VCaP (cell line): ENCODE measurements at regions not wholly inside any gene's neighbourhood (a gene's known extent, or its start where the extent isn't known, plus 50 kb on each side); places are given as distances from the start of the nearest gene placed in this dataset.
"Not testable (repeated sequence)": the region's sequence is repeated elsewhere in the genome, so short reads cannot be mapped to it uniquely, and the experiment has no call there.

ENCODE experiments used
- H3K27ac ChIP-seq: fragments of 450-650 bp; 2 replicates; pipeline ENCODE4 v1.5.1; 2017
- CTCF ChIP-seq: fragments of 450-650 bp; conservative IDR thresholded peaks from 2 replicates; pipeline ENCODE4 v1.5.1; 2017; ENCODE audit warnings: mild to moderate bottlenecking, moderate library complexity

DNA sequence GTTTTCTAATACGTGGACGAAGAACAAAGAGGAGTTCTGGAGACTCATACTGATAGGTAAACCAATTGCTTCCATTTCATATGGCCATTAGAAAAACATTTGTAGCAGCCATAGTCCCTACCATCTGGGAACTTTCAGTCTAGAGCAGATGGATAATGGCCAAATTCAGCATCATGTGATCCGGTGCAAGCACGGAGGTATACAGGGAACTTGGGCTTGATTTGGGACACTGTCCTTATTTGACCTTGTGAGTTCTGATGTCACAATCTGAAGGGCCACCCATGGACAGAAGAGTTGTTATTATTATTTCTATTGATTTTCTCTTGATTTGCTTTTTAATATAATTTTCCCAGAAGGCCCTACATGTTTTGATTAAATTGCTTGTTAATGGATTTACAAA, 154.6 kb upstream of the ZNF267 start:
- no peak for TF ChIP-seq CTCF
- H3K27ac ChIP-seq = no peak overlapping the region

DNA sequence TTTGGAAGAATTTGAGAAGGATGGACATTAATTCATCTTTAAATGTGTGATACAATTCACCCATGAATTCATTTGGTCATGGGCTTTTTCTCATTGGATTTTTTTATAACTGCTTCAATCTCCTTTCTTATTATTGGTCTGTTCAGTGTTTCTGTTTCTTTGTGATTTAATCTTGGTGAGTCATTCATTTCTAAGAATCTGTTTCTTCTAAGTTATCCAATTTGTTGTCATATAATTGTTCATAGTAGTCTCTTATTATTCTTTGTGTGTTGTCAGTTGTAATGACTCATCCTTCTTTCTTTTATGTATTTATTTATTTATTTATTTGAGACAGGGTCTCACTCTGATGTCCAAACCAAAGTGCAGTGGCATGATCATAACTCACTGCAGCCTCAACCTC, 146.1 kb upstream of the ZNF267 start:
- H3K27ac ChIP-seq = no peak overlapping the region
- no peak for TF ChIP-seq CTCF

GRCh38 chr16:31734265-31734664, 139.3 kb upstream of the ZNF267 start:
- TF ChIP-seq CTCF = no peak
- H3K27ac ChIP-seq = no peak overlapping the region

GRCh38 chr16:31745098-31745497, 128.5 kb upstream of the ZNF267 start:
- not testable (repeated sequence) for H3K27ac ChIP-seq

- H3K27ac ChIP-seq = no peak overlapping the region
- no peak for TF ChIP-seq CTCF
These were observed 127.7 kb upstream of the ZNF267 start for GRCh38 chr16:31745900-31746299.

- no peak for TF ChIP-seq CTCF
- no peak overlapping the region for H3K27ac ChIP-seq
These were observed 118.5 kb upstream of the ZNF267 start for GRCh38 chr16:31754998-31755615.

DNA sequence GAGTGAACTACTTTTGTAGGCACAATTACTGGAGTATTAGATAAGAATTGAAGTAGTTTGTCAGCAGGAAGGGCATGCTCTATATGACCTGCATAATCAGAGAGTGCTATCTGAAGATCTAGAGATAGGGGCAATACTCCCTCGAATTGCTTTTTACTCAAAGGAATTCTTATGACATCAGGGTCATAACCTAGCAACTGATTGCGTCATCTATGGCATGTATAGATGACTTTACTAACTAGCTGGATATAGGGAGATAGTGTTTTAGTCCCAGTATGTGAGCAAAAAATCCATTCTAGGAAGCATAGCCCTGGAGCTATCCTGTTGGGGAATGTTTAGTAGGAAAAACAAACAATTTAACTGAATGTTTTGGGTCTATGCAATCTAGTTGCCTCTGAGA, 109.5 kb upstream of the ZNF267 start:
- no peak for TF ChIP-seq CTCF

DNA sequence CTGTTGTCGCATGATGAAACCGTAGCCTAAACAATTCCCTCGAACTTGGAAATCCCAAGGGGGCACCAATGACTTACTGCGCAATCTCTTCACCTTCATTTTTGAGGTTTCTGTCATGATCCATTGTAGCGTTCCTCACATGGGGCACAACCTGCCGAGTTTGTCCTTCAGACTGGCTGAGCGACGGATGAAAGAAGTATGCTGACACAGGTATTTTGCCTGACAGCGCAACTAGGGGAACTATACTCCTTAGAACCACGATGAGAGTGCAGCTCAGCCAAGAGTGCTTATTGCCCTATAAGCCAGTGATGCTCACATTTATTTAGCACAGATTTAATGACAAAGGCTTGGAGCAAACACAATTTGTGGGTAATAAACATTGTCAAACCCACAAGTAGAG, 106.3 kb upstream of the ZNF267 start:
- TF ChIP-seq CTCF = no peak
- H3K27ac ChIP-seq = no peak overlapping the region

More for the DNA sequence above, 109.5 kb upstream of the ZNF267 start:
- H3K27ac ChIP-seq = no peak overlapping the region
